MM.1S (cell line): ENCODE measurements at regions not wholly inside any gene's neighbourhood (a gene's known extent, or its start where the extent isn't known, plus 50 kb on each side); places are given as distances from the start of the nearest gene placed in this dataset.
"Not testable (repeated sequence)": the region's sequence is repeated elsewhere in the genome, so short reads cannot be mapped to it uniquely, and the experiment has no call there.

ENCODE experiments used
- DNase-seq: peaks from one replicate; pipeline ENCODE4 v3.0.0-alpha.2; 2015
- H2AFZ ChIP-seq: fragments of 300-600 bp; sonication (generic); 2 replicates; pipeline ENCODE4 v1.6.0; 2016; ENCODE audit warnings: antibody characterized with exemption, low read length
- H3F3A ChIP-seq: fragments of 300-600 bp; sonication (generic); 2 replicates; pipeline ENCODE4 v1.6.1; 2016; ENCODE audit warnings: mild to moderate bottlenecking, antibody characterized with exemption, low read length, moderate library complexity, mixed read lengths; ENCODE audit not compliant: insufficient read depth
- H3K27ac ChIP-seq: fragments of 300-600 bp; sonication (generic); 2 replicates; pipeline ENCODE4 v1.5.1; 2016; ENCODE audit warnings: mild to moderate bottlenecking, low read length
- H3K27me3 ChIP-seq: fragments of 300-600 bp; sonication (generic); replicated peaks from 2 replicates; pipeline ENCODE4 v1.6.0; 2016; ENCODE audit warnings: low read length; ENCODE audit not compliant: insufficient read depth
- H3K36me3 ChIP-seq: fragments of 300-600 bp; sonication (generic); replicated peaks from 2 replicates; pipeline ENCODE4 v1.6.1; 2016; ENCODE audit warnings: mild to moderate bottlenecking, low read length, mixed read lengths; ENCODE audit not compliant: insufficient read depth
- H3K4me1 ChIP-seq: fragments of 300-600 bp; sonication (generic); 2 replicates; pipeline ENCODE4 v1.6.1; 2016; ENCODE audit warnings: low read length, mixed read lengths
- H3K4me2 ChIP-seq: fragments of 300-600 bp; sonication (generic); 2 replicates; pipeline ENCODE4 v1.6.0; 2016; ENCODE audit warnings: low read depth, low read length
- H3K4me3 ChIP-seq: fragments of 300-600 bp; sonication (generic); 2 replicates; pipeline ENCODE4 v1.5.1; 2016; ENCODE audit warnings: low read length, mixed read lengths
- H3K79me2 ChIP-seq: fragments of 300-600 bp; sonication (generic); 2 replicates; pipeline ENCODE4 v1.6.1; 2016; ENCODE audit warnings: mixed run types, low read length, mixed read lengths
- H3K9ac ChIP-seq: fragments of 300-600 bp; sonication (generic); 2 replicates; pipeline ENCODE4 v1.6.1; 2016; ENCODE audit warnings: low read length, mixed read lengths
- H3K9me2 ChIP-seq: fragments of 300-600 bp; sonication (generic); replicated peaks from 2 replicates; pipeline ENCODE4 v1.6.1; 2016; ENCODE audit warnings: mild to moderate bottlenecking, low read length, mixed read lengths; ENCODE audit not compliant: insufficient read depth
- H3K9me3 ChIP-seq: fragments of 300-600 bp; sonication (generic); replicated peaks from 2 replicates; pipeline ENCODE4 v1.6.1; 2016; ENCODE audit warnings: mild to moderate bottlenecking, low read length, mixed read lengths; ENCODE audit not compliant: insufficient read depth
- H4K20me1 ChIP-seq: fragments of 300-600 bp; sonication (generic); 2 replicates; pipeline ENCODE4 v1.6.1; 2016; ENCODE audit warnings: mild to moderate bottlenecking, low read length, moderate library complexity, mixed read lengths; ENCODE audit not compliant: insufficient read depth
- EZH2 ChIP-seq: fragments of 300-600 bp; sonication (generic); optimal IDR thresholded peaks from 2 replicates; pipeline ENCODE3; 2017; ENCODE audit warnings: low read depth, mild to moderate bottlenecking, antibody characterized with exemption, low read length, mixed read lengths
- EZH2phosphoT487 ChIP-seq: fragments of 300-600 bp; sonication (generic); IDR thresholded peaks from 2 replicates; pipeline ENCODE4 v1.6.1; 2018; ENCODE audit warnings: antibody characterized with exemption, low read length
- TF ChIP-seq, protein P1 (sequence below): fragments of 300-600 bp; sonication (generic); IDR thresholded peaks from 2 replicates; pipeline ENCODE4 v1.5.1; 2016; ENCODE audit warnings: antibody characterized with exemption, low read length, mixed read lengths

DNA sequence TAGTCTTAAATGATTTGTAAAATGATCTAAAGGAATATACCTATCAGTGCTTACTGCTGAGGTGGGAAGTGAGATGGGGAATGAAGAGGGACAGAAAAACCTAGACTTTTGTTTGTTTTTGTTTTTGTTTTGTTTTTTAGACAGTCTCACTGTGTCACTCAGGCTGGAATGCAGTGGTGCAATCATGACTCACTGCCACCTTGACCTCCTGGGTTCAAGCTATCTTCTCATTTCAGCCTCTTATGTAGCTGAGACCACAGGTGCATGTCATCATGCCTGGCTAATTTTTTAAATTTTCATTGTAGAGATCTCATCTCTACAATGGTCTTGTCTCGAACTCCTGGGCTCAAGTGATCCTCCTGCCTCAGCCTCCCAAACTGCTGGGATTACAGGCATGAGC, 116.4 kb upstream of the SEM1 start:
- no peak for DNase-seq
- H3K79me2 ChIP-seq, result no peaks in the 10 kb centered on the region

GRCh38 chr7:96827701-96828100, 118.1 kb upstream of the SEM1 start:
- DNase-seq, result no peak

More for the DNA sequence above, 116.4 kb upstream of the SEM1 start:
- Histone ChIP-seq H3K4me1 (no peaks in the 10 kb centered on the region), H4K20me1 (no peaks in the 10 kb centered on the region), H3K27ac (no peak overlapping the region), H3K9ac (no peak overlapping the region), H3K9me3 (no peaks in the 10 kb centered on the region), H3K4me2 (no peak overlapping the region), H3F3A (no peaks in the 10 kb centered on the region), H3K9me2 (no peaks in the 10 kb centered on the region), H3K4me3 (no peak overlapping the region), H2AFZ (no peak overlapping the region), H3K27me3 (no peaks in the 10 kb centered on the region), H3K36me3 (no peaks in the 10 kb centered on the region)
- TF ChIP-seq, protein P1, sequence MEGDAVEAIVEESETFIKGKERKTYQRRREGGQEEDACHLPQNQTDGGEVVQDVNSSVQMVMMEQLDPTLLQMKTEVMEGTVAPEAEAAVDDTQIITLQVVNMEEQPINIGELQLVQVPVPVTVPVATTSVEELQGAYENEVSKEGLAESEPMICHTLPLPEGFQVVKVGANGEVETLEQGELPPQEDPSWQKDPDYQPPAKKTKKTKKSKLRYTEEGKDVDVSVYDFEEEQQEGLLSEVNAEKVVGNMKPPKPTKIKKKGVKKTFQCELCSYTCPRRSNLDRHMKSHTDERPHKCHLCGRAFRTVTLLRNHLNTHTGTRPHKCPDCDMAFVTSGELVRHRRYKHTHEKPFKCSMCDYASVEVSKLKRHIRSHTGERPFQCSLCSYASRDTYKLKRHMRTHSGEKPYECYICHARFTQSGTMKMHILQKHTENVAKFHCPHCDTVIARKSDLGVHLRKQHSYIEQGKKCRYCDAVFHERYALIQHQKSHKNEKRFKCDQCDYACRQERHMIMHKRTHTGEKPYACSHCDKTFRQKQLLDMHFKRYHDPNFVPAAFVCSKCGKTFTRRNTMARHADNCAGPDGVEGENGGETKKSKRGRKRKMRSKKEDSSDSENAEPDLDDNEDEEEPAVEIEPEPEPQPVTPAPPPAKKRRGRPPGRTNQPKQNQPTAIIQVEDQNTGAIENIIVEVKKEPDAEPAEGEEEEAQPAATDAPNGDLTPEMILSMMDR, result no peak
- no peak for TF ChIP-seq EZH2
- TF ChIP-seq EZH2phosphoT487, result no peak

GRCh38 chr7:96829121-96829520, 119.5 kb upstream of the SEM1 start:
- H3K9ac ChIP-seq, H3F3A ChIP-seq, H2AFZ ChIP-seq, H3K27ac ChIP-seq, H4K20me1 ChIP-seq, H3K4me2 ChIP-seq, H3K36me3 ChIP-seq, H3K9me2 ChIP-seq, H3K9me3 ChIP-seq, H3K4me1 ChIP-seq, H3K4me3 ChIP-seq, H3K27me3 ChIP-seq, DNase-seq, H3K79me2 ChIP-seq: not testable (repeated sequence)

More at GRCh38 chr7:96827701-96828100, 118.1 kb upstream of the SEM1 start:
- Histone ChIP-seq H3K27me3 (no peaks in the 10 kb centered on the region), H3K79me2 (no peaks in the 10 kb centered on the region), H3K9me2 (no peaks in the 10 kb centered on the region), H3K9ac (no peak overlapping the region), H4K20me1 (no peaks in the 10 kb centered on the region), H3K36me3 (no peaks in the 10 kb centered on the region), H2AFZ (no peak overlapping the region), H3F3A (no peaks in the 10 kb centered on the region), H3K4me2 (no peak overlapping the region), H3K4me1 (no peaks in the 10 kb centered on the region), H3K4me3 (no peak overlapping the region), H3K27ac (no peak overlapping the region), H3K9me3 (no peaks in the 10 kb centered on the region)
- TF ChIP-seq, protein P1, result no peak
- TF ChIP-seq EZH2 (no peak), EZH2phosphoT487 (no peak)

DNA sequence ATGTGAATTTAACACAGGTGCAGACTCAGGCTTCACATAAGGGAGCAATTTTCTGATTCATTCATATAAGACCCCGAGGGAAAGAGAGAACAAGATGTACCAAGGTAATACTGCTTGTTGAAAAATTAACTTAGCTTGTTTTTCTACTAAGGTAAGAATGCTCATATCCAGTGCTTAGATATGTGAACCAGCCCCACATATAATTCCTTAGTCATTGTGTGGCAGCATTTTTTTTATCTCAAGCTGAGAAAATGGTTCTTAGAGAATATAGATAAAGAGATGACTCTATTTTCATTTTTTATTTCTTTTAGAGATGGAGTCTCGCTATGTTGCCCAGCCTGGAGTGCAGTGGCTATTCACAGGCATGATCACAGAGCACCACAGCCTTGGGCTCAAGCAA, 121.8 kb upstream of the SEM1 start:
- H4K20me1 ChIP-seq, result no peaks in the 10 kb centered on the region
- H3K36me3 ChIP-seq, result no peaks in the 10 kb centered on the region
- H3K4me1 ChIP-seq, result no peaks in the 10 kb centered on the region
- no peaks in the 10 kb centered on the region for H3K27me3 ChIP-seq
- no peak for TF ChIP-seq EZH2
- no peak for TF ChIP-seq EZH2phosphoT487
- TF ChIP-seq, protein P1, result no peak
- H2AFZ ChIP-seq, result no peak overlapping the region
- no peaks in the 10 kb centered on the region for H3K79me2 ChIP-seq
- no peak overlapping the region for H3K27ac ChIP-seq
- H3K4me2 ChIP-seq, result no peak overlapping the region
- H3K9me2 ChIP-seq, result no peaks in the 10 kb centered on the region
- no peak for DNase-seq
- H3K9me3 ChIP-seq, result no peaks in the 10 kb centered on the region
- H3F3A ChIP-seq, result no peaks in the 10 kb centered on the region
- H3K4me3 ChIP-seq, result no peak overlapping the region
- no peak overlapping the region for H3K9ac ChIP-seq
